GM06990 (cell line): ENCODE measurements at regions not wholly inside any gene's neighbourhood (a gene's known extent, or its start where the extent isn't known, plus 50 kb on each side); places are given as distances from the start of the nearest gene placed in this dataset.

Experiments
- DNase-seq: peaks from one replicate; pipeline ENCODE4 v3.0.0-alpha.2; 2011; ENCODE audit not compliant: insufficient read length; ENCODE audit errors: extremely low read depth
- H3K27me3 ChIP-seq: replicated peaks from 2 replicates; pipeline ENCODE4 v1.6.0; 2011; ENCODE audit warnings: low read length; ENCODE audit not compliant: control insufficient read depth, insufficient read depth
- H3K36me3 ChIP-seq: 2 replicates; pipeline ENCODE4 v1.5.1; 2011; ENCODE audit warnings: low read length; ENCODE audit not compliant: control insufficient read depth, insufficient read depth
- H3K4me3 ChIP-seq: replicated peaks from 2 replicates; pipeline ENCODE4 v1.5.1; 2011; ENCODE audit warnings: low read depth, mild to moderate bottlenecking, control low read depth, low read length
- TF ChIP-seq, protein P1 (sequence below): IDR thresholded peaks from 2 replicates; pipeline ENCODE4 v1.5.1; 2011; ENCODE audit warnings: low read length, control low read depth, mild to moderate bottlenecking, inconsistent platforms; ENCODE audit not compliant: insufficient read depth, poor library complexity, severe bottlenecking

DNA sequence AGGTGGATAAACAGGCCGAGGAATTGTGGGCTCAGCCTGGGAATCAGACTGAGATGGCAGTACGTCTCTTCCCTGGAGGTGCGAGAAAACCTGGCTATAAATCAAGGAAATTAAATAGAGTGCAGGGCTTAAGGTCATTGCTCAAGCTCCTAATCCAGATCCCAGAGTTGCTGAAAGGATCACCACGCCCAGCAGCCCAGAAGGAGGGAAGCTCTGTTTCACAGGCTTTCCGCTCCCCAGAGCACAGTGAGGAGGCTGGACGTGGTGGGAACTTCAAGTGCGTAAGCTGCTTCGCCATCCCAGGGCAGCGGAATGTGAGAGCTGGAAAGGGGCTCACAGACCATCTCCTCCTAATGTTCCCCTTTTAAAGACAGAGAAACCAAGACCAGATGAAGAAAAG lies 651.6 kb upstream of the TBX3 start:
- Histone ChIP-seq H3K36me3 (no peaks in the 10 kb centered on the region), H3K27me3 (peaks cover 2% of the 10 kb centered on the region; the same call in 1 of the 2 replicates), H3K4me3 (no peak overlapping the region)
- TF ChIP-seq, protein P1, sequence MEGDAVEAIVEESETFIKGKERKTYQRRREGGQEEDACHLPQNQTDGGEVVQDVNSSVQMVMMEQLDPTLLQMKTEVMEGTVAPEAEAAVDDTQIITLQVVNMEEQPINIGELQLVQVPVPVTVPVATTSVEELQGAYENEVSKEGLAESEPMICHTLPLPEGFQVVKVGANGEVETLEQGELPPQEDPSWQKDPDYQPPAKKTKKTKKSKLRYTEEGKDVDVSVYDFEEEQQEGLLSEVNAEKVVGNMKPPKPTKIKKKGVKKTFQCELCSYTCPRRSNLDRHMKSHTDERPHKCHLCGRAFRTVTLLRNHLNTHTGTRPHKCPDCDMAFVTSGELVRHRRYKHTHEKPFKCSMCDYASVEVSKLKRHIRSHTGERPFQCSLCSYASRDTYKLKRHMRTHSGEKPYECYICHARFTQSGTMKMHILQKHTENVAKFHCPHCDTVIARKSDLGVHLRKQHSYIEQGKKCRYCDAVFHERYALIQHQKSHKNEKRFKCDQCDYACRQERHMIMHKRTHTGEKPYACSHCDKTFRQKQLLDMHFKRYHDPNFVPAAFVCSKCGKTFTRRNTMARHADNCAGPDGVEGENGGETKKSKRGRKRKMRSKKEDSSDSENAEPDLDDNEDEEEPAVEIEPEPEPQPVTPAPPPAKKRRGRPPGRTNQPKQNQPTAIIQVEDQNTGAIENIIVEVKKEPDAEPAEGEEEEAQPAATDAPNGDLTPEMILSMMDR, result no peak
- no peak for DNase-seq

DNA sequence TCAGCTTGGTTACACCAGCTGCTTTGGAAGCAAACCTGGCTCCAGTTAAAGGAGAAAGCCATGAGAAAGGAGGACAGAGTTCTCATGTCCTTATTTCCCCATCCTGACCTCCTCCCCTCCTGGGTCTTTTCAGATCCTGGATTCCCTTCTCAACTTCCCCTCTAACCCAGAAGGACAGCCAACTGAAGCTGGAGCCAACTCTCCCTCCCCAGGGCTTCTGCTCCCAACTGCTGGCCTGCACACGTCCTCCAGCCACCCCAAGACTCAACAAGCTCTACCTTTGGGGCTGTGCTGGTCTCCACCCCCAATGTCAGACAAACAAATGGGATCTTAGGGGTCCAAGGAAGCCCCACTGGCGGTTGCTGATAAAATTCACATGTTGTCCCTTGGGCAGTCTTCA lies 651.1 kb upstream of the TBX3 start:
- H3K36me3 ChIP-seq, result no peaks in the 10 kb centered on the region
- TF ChIP-seq, protein P1, result no peak
- peaks cover 2% of the 10 kb centered on the region; the same call in 1 of the 2 replicates for H3K27me3 ChIP-seq
- DNase-seq, result no peak
- no peak overlapping the region for H3K4me3 ChIP-seq

- Histone ChIP-seq H3K36me3 (no peaks in the 10 kb centered on the region), H3K27me3 (peaks cover 2% of the 10 kb centered on the region; the same call in 1 of the 2 replicates), H3K4me3 (no peak overlapping the region)
- no peak for DNase-seq
- TF ChIP-seq, protein P1, result no peak
Observed at GRCh38 chr12:115332945-115333344, 649.0 kb upstream of the TBX3 start.

DNA sequence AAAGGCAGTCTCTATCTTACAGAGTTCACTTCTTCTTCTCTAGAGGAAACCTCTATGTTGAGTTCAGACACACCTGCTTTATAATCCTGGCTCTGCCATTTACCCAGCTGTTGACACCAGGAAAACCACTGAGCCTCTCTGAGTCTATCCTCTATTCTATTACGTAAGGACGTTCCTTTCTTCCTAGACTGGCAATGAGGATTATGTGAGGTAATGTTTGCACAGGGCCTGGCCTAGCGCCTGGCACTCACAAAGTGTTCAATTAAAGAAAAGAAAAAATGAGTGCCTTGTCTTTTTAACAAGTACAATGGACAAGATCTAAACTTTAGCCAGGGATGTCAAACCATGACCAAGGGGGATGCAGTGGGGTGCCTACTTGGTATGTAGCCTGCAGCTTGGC lies 641.9 kb upstream of the TBX3 start:
- H3K4me3 ChIP-seq, result no peak overlapping the region
- no peak for DNase-seq
- H3K27me3 ChIP-seq, result no peaks in the 10 kb centered on the region
- TF ChIP-seq, protein P1, result no peak
- no peaks in the 10 kb centered on the region for H3K36me3 ChIP-seq

- no peak overlapping the region for H3K4me3 ChIP-seq
- DNase-seq, result no peak
- TF ChIP-seq, protein P1, result no peak
- H3K36me3 ChIP-seq, result no peaks in the 10 kb centered on the region
- no peaks in the 10 kb centered on the region for H3K27me3 ChIP-seq
Observed at GRCh38 chr12:115324949-115325593, 641.1 kb upstream of the TBX3 start.
